ENCODE measurements at regions not wholly inside any gene's neighbourhood (a gene's known extent, or its start where the extent isn't known, plus 50 kb on each side); places are given as distances from the start of the nearest gene placed in this dataset.

DNA sequence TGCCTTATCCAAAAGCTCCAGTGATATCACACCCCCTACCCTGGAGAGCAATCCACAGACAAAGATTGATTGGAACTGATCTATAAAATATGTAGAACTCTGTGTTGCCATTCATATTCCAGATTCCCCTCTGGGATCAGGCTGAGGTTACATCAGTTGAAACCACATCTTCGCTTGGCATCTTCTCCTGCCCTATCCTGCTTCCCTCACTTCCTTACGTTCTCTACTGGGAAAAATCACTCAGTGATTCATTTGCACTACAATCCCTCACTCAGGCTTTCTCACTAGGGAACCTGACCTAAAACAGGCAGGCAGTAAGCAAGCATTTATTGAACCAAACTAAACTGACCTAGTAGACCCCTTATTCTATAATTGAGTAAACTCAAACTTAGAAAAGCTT, 111.7 kb downstream of the ESM1 start:
- TF ChIP-seq, protein P1, sequence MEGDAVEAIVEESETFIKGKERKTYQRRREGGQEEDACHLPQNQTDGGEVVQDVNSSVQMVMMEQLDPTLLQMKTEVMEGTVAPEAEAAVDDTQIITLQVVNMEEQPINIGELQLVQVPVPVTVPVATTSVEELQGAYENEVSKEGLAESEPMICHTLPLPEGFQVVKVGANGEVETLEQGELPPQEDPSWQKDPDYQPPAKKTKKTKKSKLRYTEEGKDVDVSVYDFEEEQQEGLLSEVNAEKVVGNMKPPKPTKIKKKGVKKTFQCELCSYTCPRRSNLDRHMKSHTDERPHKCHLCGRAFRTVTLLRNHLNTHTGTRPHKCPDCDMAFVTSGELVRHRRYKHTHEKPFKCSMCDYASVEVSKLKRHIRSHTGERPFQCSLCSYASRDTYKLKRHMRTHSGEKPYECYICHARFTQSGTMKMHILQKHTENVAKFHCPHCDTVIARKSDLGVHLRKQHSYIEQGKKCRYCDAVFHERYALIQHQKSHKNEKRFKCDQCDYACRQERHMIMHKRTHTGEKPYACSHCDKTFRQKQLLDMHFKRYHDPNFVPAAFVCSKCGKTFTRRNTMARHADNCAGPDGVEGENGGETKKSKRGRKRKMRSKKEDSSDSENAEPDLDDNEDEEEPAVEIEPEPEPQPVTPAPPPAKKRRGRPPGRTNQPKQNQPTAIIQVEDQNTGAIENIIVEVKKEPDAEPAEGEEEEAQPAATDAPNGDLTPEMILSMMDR (optimal IDR thresholded peaks at IDR 0.05 in 1 of 3, IDR thresholded peaks at IDR 0.05 in 1 of 3, conservative IDR thresholded peaks at IDR 0.05 in 1 of 3; ENCODE audit: extremely low read depth in 1 of 3, insufficient read depth in 2 of 3, low read length in 3 of 3) = no peak
- TF ChIP-seq EZH2 (IDR thresholded peaks at IDR 0.05; ENCODE audit: low read length) = no peak

Data from keratinocyte (primary cell).